Glutamatergic neuron (in vitro differentiated cells): ENCODE measurements at regions not wholly inside any gene's neighbourhood (a gene's known extent, or its start where the extent isn't known, plus 50 kb on each side); places are given as distances from the start of the nearest gene placed in this dataset.

Source experiments
- DNase-seq: peaks from one replicate; pipeline ENCODE4 v3.0.0; 2022
- H3K27ac Mint-ChIP-seq: one replicate; pipeline ENCODE4 v1.8.0; 2020; ENCODE audit warnings: mild to moderate bottlenecking, mixed read lengths, inconsistent platforms; ENCODE audit not compliant: unreplicated experiment
- H3K27me3 Mint-ChIP-seq: one replicate; pipeline ENCODE4 v1.8.0; 2020; ENCODE audit warnings: mild to moderate bottlenecking, moderate library complexity, mixed read lengths, inconsistent platforms; ENCODE audit not compliant: unreplicated experiment
- H3K36me3 Mint-ChIP-seq: one replicate; pipeline ENCODE4 v1.8.0; 2020; ENCODE audit warnings: mild to moderate bottlenecking, mixed read lengths, inconsistent platforms; ENCODE audit not compliant: unreplicated experiment
- H3K4me1 Mint-ChIP-seq: one replicate; pipeline ENCODE4 v1.8.0; 2020; ENCODE audit warnings: mild to moderate bottlenecking, low read depth, mixed read lengths, inconsistent platforms; ENCODE audit not compliant: unreplicated experiment
- H3K4me3 Mint-ChIP-seq: one replicate; pipeline ENCODE4 v1.8.0; 2020; ENCODE audit warnings: mild to moderate bottlenecking, mixed read lengths, inconsistent platforms; ENCODE audit not compliant: unreplicated experiment
- H3K9me3 Mint-ChIP-seq: one replicate; pipeline ENCODE4 v1.8.0; 2020; ENCODE audit warnings: mild to moderate bottlenecking, moderate library complexity, mixed read lengths, inconsistent platforms; ENCODE audit not compliant: unreplicated experiment
- TF ChIP-seq, protein P1 (sequence below): fragments of 200-600 bp; sonication (generic); IDR thresholded peaks from one replicate; pipeline ENCODE4 v1.5.0; 2021; ENCODE audit not compliant: partially characterized antibody, unreplicated experiment

DNA sequence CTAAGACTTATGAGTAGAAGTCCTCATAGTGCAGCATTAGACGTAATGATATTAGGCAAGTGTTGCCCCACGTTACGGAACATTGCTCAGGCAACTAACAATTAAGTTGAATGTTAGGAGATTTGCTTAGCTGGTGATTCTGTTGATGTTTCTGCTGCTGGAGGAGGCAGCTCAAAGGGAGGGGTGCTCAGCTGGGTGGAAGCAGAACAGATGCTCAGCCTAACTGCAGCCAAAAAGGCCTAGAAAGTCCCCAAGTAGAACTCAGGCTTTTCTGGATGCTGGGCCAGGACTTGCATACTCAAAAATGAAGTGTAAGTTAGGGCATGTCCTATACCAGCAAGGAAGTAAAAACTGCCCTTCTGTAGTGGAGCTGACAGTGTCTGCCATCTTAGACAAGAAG lies 201.4 kb downstream of the ADRA2A start:
- Mint-ChIP-seq H3K36me3 (no peaks in the 10 kb centered on the region), H3K9me3 (no peaks in the 10 kb centered on the region), H3K4me1 (no peaks in the 10 kb centered on the region), H3K27me3 (no peaks in the 10 kb centered on the region), H3K27ac (no peak overlapping the region), H3K4me3 (no peak overlapping the region)
- TF ChIP-seq, protein P1, sequence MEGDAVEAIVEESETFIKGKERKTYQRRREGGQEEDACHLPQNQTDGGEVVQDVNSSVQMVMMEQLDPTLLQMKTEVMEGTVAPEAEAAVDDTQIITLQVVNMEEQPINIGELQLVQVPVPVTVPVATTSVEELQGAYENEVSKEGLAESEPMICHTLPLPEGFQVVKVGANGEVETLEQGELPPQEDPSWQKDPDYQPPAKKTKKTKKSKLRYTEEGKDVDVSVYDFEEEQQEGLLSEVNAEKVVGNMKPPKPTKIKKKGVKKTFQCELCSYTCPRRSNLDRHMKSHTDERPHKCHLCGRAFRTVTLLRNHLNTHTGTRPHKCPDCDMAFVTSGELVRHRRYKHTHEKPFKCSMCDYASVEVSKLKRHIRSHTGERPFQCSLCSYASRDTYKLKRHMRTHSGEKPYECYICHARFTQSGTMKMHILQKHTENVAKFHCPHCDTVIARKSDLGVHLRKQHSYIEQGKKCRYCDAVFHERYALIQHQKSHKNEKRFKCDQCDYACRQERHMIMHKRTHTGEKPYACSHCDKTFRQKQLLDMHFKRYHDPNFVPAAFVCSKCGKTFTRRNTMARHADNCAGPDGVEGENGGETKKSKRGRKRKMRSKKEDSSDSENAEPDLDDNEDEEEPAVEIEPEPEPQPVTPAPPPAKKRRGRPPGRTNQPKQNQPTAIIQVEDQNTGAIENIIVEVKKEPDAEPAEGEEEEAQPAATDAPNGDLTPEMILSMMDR: no peak
- no peak for DNase-seq

DNA sequence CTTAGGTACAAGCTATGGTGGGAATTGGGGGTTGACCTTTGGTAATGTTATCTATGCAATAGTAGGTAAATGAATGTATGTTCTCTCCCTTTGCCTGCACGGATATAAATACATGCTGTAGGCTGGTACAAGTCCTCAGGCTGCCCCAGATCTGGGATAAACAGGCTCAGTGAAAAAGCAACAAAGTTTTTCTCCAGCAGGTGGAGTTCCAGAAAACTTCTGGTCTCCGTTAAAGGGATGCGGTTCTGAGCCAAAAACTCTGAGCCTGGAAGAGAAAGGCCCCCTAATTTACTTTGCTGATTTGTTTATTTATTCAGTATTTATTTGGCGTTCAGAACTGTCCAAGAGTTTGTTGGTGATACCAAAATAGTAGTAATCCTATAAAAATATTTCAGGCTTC lies 204.7 kb downstream of the ADRA2A start:
- TF ChIP-seq, protein P1: no peak
- no peak overlapping the region for H3K27ac Mint-ChIP-seq
- H3K36me3 Mint-ChIP-seq: no peaks in the 10 kb centered on the region
- H3K4me1 Mint-ChIP-seq: no peaks in the 10 kb centered on the region
- no peaks in the 10 kb centered on the region for H3K27me3 Mint-ChIP-seq
- no peak for DNase-seq
- no peak overlapping the region for H3K4me3 Mint-ChIP-seq
- H3K9me3 Mint-ChIP-seq: no peaks in the 10 kb centered on the region

DNA sequence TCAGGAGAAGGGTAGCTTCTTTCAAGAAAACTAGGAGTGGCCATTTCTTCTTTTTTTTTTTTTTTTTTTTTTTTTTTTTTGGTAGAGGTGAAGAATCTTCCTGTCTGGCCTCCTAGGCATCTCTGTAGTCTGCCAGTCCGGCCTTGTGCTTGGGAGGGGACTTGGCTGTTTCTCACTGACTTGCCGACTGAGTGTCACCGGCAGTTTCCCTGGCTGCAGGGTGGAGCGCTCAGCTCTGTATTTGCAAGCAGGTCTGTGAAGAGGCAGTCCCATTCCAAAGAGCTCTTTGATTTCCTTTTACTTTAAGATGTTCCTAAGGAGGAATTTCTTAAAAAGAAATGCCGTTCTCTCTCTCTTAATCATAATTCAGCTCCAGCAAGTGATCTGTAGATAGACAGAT lies 212.6 kb downstream of the ADRA2A start:
- peaks cover 3% of the 10 kb centered on the region for H3K27me3 Mint-ChIP-seq
- no peak overlapping the region for H3K4me3 Mint-ChIP-seq
- H3K4me1 Mint-ChIP-seq: peaks cover 2% of the 10 kb centered on the region
- no peak for DNase-seq
- no peaks in the 10 kb centered on the region for H3K9me3 Mint-ChIP-seq
- H3K27ac Mint-ChIP-seq: no peak overlapping the region
- TF ChIP-seq, protein P1: no peak
- no peaks in the 10 kb centered on the region for H3K36me3 Mint-ChIP-seq

DNA sequence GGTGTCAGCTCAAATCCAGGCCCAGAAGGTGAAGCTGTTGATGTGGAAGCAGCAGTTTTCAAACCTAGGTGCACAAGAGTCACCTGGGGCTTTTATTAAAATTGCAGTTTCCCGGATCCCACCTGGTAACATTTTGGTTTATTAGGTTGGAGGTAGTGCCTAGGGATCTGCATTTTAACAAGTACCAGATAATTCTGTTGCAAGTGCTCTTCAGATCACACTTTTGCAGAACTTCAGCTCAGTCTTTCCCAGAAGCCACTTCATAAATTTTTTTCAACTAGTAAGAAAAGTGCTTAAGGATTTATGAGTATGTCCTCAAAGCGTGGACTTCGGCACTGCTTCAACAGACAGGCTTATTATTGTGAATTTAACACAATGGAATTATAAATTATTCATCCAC lies 213.8 kb downstream of the ADRA2A start:
- peaks cover 3% of the 10 kb centered on the region for H3K27me3 Mint-ChIP-seq
- no peak for DNase-seq
- no peak overlapping the region for H3K27ac Mint-ChIP-seq
- H3K4me1 Mint-ChIP-seq: peaks cover 2% of the 10 kb centered on the region
- no peaks in the 10 kb centered on the region for H3K9me3 Mint-ChIP-seq
- H3K4me3 Mint-ChIP-seq: no peak overlapping the region
- no peaks in the 10 kb centered on the region for H3K36me3 Mint-ChIP-seq
- TF ChIP-seq, protein P1: no peak

DNA sequence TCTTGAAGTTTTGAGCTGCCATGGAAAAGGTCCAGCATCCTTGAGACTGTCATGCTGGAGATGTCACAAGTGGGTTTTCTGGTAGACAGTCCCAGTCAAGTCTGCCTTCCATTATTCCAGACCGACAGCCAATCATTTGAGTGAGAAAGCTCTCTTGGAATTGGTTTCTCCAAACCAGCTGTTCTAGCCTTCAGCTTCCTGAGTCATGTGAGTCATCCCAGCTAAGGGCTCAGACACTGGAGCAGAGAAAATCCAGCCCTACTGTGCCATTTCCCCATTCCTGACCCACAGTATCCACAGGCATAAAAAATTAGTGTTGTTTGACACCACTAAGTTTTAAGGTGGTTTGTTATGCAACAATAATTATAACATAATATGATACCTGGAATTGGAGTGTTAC lies 219.0 kb downstream of the ADRA2A start:
- H3K4me3 Mint-ChIP-seq: no peak overlapping the region
- no peaks in the 10 kb centered on the region for H3K9me3 Mint-ChIP-seq
- H3K27me3 Mint-ChIP-seq: no peaks in the 10 kb centered on the region
- TF ChIP-seq, protein P1: no peak
- no peaks in the 10 kb centered on the region for H3K36me3 Mint-ChIP-seq
- DNase-seq: no peak
- H3K4me1 Mint-ChIP-seq: peaks cover 2% of the 10 kb centered on the region
- H3K27ac Mint-ChIP-seq: no peak overlapping the region
